Neural crest cell (in vitro differentiated cells): ENCODE measurements at regions not wholly inside any gene's neighbourhood (a gene's known extent, or its start where the extent isn't known, plus 50 kb on each side); places are given as distances from the start of the nearest gene placed in this dataset.

Experiments used
- DNase-seq: peaks from one replicate; pipeline ENCODE4 v3.0.0; 2021; ENCODE audit warnings: low read depth, mixed read lengths, low spot score
- H3K27ac Mint-ChIP-seq: one replicate; pipeline ENCODE4 v1.8.0; 2021; ENCODE audit warnings: mild to moderate bottlenecking, mixed read lengths; ENCODE audit not compliant: unreplicated experiment
- H3K27me3 Mint-ChIP-seq: 2 replicates; pipeline ENCODE4 v1.8.0; 2021; ENCODE audit warnings: low read depth, mild to moderate bottlenecking, mixed read lengths
- H3K36me3 Mint-ChIP-seq: 2 replicates; pipeline ENCODE4 v1.8.0; 2021; ENCODE audit warnings: low read depth, mild to moderate bottlenecking, mixed read lengths
- H3K4me1 Mint-ChIP-seq: 2 replicates; pipeline ENCODE4 v1.8.0; 2021; ENCODE audit warnings: mixed read lengths
- H3K4me3 Mint-ChIP-seq: one replicate; pipeline ENCODE4 v1.8.0; 2021; ENCODE audit warnings: mild to moderate bottlenecking, mixed read lengths
- H3K9me3 Mint-ChIP-seq: 2 replicates; pipeline ENCODE4 v1.8.0; 2021; ENCODE audit warnings: mixed read lengths
- TF ChIP-seq, protein P1 (sequence below): fragments of 200-600 bp; sonication (generic); conservative IDR thresholded peaks from 2 replicates; pipeline ENCODE4 v1.5.0; 2021; ENCODE audit warnings: antibody characterized with exemption, mild to moderate bottlenecking

DNA sequence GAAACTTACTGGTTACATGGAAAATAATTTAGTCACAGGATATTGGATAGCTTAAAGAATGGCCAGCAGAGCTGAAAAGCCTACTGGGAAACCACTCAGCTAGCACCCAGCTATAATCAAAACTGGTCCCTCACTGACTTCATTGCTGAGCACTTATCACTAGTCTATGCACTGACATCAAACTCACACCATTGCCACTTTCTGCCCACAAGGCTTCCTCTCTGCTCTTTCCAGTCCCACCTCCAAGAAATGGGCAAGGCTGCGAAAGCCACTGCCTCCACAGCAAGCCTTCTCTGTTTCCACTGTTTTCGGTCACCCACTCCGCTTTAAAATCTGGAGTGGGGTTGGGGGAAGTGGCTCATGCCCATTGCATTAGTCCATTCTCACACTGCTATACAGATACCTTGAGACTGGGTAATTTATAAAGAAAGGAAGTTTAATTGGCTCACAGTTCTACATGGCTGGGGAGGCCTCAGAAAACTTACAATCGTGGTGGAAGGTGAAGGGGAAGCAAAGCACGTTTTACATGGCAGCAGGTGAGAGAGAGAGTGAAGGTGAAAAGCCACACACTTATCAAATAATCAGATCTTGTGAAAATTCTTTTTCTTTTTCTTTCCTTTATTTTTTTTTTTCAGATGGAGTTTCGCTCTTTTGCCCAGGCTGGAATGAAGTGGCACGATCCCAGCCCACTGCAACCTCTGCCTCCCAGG is 77.0 kb upstream of the CERS6 start:
- Mint-ChIP-seq H3K27me3 (no peaks in the 10 kb centered on the region), H3K36me3 (peaks cover 8% of the 10 kb centered on the region), H3K27ac (no peak overlapping the region), H3K4me3 (no peak overlapping the region), H3K9me3 (peaks cover 20% of the 10 kb centered on the region), H3K4me1 (no peaks in the 10 kb centered on the region)
- DNase-seq: no peak
- TF ChIP-seq, protein P1, sequence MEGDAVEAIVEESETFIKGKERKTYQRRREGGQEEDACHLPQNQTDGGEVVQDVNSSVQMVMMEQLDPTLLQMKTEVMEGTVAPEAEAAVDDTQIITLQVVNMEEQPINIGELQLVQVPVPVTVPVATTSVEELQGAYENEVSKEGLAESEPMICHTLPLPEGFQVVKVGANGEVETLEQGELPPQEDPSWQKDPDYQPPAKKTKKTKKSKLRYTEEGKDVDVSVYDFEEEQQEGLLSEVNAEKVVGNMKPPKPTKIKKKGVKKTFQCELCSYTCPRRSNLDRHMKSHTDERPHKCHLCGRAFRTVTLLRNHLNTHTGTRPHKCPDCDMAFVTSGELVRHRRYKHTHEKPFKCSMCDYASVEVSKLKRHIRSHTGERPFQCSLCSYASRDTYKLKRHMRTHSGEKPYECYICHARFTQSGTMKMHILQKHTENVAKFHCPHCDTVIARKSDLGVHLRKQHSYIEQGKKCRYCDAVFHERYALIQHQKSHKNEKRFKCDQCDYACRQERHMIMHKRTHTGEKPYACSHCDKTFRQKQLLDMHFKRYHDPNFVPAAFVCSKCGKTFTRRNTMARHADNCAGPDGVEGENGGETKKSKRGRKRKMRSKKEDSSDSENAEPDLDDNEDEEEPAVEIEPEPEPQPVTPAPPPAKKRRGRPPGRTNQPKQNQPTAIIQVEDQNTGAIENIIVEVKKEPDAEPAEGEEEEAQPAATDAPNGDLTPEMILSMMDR: no peak

DNA sequence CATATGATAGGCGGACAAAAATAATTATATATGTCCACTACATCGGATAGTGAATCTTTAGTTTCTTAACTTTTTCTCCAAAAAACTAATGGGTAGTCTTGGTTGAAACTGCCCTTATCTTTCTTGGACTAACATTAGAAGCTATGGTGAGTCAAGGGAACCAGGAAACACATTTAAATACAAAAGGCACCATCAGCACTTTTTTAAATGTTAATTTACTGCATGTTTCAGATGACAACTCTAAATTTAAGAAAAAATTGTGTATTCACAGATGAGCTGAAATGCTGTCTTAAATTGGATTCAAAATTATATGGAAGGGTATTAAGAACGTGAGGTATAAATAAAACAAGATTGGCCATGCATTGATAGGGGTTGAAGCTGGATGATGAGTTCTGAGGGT is 75.6 kb upstream of the CERS6 start:
- Mint-ChIP-seq H3K4me1 (no peaks in the 10 kb centered on the region), H3K4me3 (no peak overlapping the region), H3K27ac (no peak overlapping the region), H3K9me3 (peaks cover 15% of the 10 kb centered on the region), H3K36me3 (peaks cover 3% of the 10 kb centered on the region), H3K27me3 (no peaks in the 10 kb centered on the region)
- TF ChIP-seq, protein P1: no peak
- DNase-seq: no peak

DNA sequence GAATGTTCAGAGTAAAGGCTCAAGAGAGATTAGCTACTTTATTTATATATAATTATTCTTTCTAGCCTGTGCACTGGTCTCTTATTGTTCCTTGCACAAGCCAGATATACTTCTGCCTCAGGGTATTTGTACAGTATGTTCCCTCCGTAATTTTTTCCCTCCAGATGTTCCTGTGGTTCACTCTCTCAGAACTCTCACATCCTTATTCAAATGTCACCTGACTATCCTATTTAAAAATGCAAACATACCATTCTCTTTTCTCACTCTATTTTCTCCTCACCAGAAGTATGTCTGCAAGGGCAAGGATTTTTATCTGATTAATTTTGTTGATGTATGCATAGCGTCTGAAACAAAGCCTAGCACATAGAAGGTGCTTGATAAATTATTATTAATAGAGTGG is 64.0 kb upstream of the CERS6 start:
- TF ChIP-seq, protein P1: no peak
- H3K27ac Mint-ChIP-seq: no peak overlapping the region
- H3K4me1 Mint-ChIP-seq: no peaks in the 10 kb centered on the region
- H3K36me3 Mint-ChIP-seq: no peaks in the 10 kb centered on the region
- H3K4me3 Mint-ChIP-seq: no peak overlapping the region
- DNase-seq: no peak
- no peaks in the 10 kb centered on the region for H3K9me3 Mint-ChIP-seq
- no peaks in the 10 kb centered on the region for H3K27me3 Mint-ChIP-seq

DNA sequence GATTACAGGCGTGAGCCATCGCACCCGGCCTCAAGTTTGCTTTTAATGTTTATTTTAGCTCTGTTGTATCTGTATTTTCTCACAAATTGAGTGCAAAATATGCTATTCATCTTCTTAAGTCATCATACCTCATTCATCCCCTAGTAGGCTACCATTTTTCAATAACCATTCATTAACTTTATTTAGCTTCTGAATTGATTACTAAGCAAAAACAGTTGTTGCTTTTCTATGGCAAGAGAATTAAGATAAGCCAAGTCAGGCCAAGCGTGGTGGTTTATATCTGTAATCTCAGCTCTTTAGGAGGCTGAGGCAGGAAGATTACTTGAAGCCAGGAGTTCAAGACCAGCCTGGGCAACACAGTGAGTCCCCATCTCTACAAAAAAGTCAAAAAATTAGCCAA is 63.3 kb upstream of the CERS6 start:
- no peaks in the 10 kb centered on the region for H3K9me3 Mint-ChIP-seq
- TF ChIP-seq, protein P1: no peak
- no peaks in the 10 kb centered on the region for H3K36me3 Mint-ChIP-seq
- H3K4me3 Mint-ChIP-seq: no peak overlapping the region
- no peak for DNase-seq
- H3K27me3 Mint-ChIP-seq: no peaks in the 10 kb centered on the region
- H3K27ac Mint-ChIP-seq: no peak overlapping the region
- H3K4me1 Mint-ChIP-seq: no peaks in the 10 kb centered on the region

DNA sequence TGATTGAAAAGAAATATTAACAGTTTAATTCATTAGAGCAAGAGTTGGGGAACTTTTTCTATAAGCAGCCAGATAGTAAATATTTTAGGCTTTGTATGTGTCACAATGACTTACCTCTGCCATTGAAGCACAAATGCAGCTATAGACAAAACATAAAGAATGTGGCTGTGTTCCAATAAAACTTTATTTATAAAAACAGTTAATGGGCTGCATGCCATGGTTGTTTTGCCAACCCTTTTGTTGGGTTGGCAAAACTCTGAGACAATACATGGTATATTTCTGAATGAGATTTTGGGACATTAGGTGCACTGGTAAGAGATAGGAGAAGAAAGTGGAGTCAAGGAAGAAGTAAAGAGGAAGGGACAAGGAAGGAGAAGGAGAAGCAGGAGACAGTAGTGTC is 61.8 kb upstream of the CERS6 start:
- H3K4me1 Mint-ChIP-seq: no peaks in the 10 kb centered on the region
- TF ChIP-seq, protein P1: no peak
- no peak overlapping the region for H3K27ac Mint-ChIP-seq
- no peak for DNase-seq
- H3K36me3 Mint-ChIP-seq: no peaks in the 10 kb centered on the region
- no peak overlapping the region for H3K4me3 Mint-ChIP-seq
- no peaks in the 10 kb centered on the region for H3K27me3 Mint-ChIP-seq
- H3K9me3 Mint-ChIP-seq: no peaks in the 10 kb centered on the region
